HEK293 (cell line): ENCODE measurements at regions not wholly inside any gene's neighbourhood (a gene's known extent, or its start where the extent isn't known, plus 50 kb on each side); places are given as distances from the start of the nearest gene placed in this dataset.

Experiments used
- HOXA7 ChIP-seq: sonication (generic); formaldehyde crosslinking; IDR thresholded peaks from 2 replicates; pipeline ENCODE4 v1.8.1; 2022; ENCODE audit warnings: missing genetic modification reagents, borderline replicate concordance
- IKZF3 ChIP-seq: fragments of 450-650 bp; IDR thresholded peaks from 2 replicates; pipeline ENCODE4 v1.5.0; 2018; ENCODE audit warnings: missing biosample characterization, mild to moderate bottlenecking, missing genetic modification characterization, moderate library complexity
- PATZ1 ChIP-seq: fragments of 450-650 bp; formaldehyde crosslinking; IDR thresholded peaks from 2 replicates; pipeline ENCODE4 v1.5.1; 2016; ENCODE audit warnings: missing biosample characterization, missing genetic modification characterization
- ZBTB7A ChIP-seq: fragments of 450-650 bp; formaldehyde crosslinking; IDR thresholded peaks from 2 replicates; pipeline ENCODE4 v1.5.1; 2016; ENCODE audit warnings: low read depth, missing biosample characterization, missing genetic modification characterization
- ZNF121 ChIP-seq: fragments of 450-650 bp; formaldehyde crosslinking; IDR thresholded peaks from 2 replicates; pipeline ENCODE4 v1.5.1; 2016; ENCODE audit warnings: missing biosample characterization, missing genetic modification characterization
- ZNF23 ChIP-seq: fragments of 450-650 bp; formaldehyde crosslinking; IDR thresholded peaks from 2 replicates; pipeline ENCODE4 v1.5.1; 2016; ENCODE audit warnings: missing biosample characterization, missing genetic modification characterization, borderline replicate concordance
- ZNF501 ChIP-seq: fragments of 450-650 bp; formaldehyde crosslinking; IDR thresholded peaks from 2 replicates; pipeline ENCODE4 v1.5.1; 2016; ENCODE audit warnings: missing biosample characterization, missing genetic modification characterization

GRCh38 chr21:22474403-22474802 lies 1476.2 kb downstream of the NCAM2 start:
- no peak for TF ChIP-seq IKZF3
- no peak for TF ChIP-seq ZNF23 (tag by site-specific recombination)
- no peak for TF ChIP-seq ZBTB7A (tag by site-specific recombination)
- no peak for TF ChIP-seq HOXA7 (CRISPR knock-in tag)
- no peak for TF ChIP-seq ZNF121 (tag by site-specific recombination)
- TF ChIP-seq PATZ1 = no peak
- TF ChIP-seq ZNF501 (tag by site-specific recombination) = no peak
